GM12878 (cell line): ENCODE measurements at regions not wholly inside any gene's neighbourhood (a gene's known extent, or its start where the extent isn't known, plus 50 kb on each side); places are given as distances from the start of the nearest gene placed in this dataset.

Source experiments
- ATAC-seq: fragments of 200-7000 bp; cut with Tn5 transposase; 3 replicates; pipeline ENCODE4 v1.9.1; 2020; ENCODE audit warnings: mild to moderate bottlenecking, moderate library complexity
- BruUV-seq: library from RNA; stranded (reverse); fragments of 400-500 nt; replicated peaks from 2 replicates; lab custom pipeline; 2021; lab: Mats Ljungman, UMichigan
- CTCF ChIA-PET: fragments of 300-600 bp; sonication (Branson Sonifier 250); formaldehyde crosslinking; extraction: SDS; loops from one replicate; lab custom pipeline; 2021; ENCODE audit warnings: inconsistent platforms; lab: Yijun Ruan, JAX
- POLR2A ChIA-PET: fragments of 350-600 bp; formaldehyde crosslinking; extraction: SDS; loops from one replicate; lab custom pipeline; 2021; ENCODE audit warnings: inconsistent platforms; lab: Charles Lee
- RAD21 ChIA-PET: fragments of 300-600 bp; sonication (Branson Sonifier 250); formaldehyde crosslinking; loops from one replicate; lab custom pipeline; 2023; ENCODE audit warnings: antibody characterized with exemption; ENCODE audit not compliant: unreplicated experiment; lab: Charles Lee
- SMC1A ChIA-PET: fragments of 300-600 bp; sonication (Branson Sonifier 250); formaldehyde crosslinking; loops from one replicate; lab custom pipeline; 2023; ENCODE audit not compliant: unreplicated experiment, uncharacterized antibody; lab: Charles Lee
- DNase-seq: peaks from one replicate; pipeline ENCODE4 v3.0.0-alpha.2; 2011; ENCODE audit warnings: low read depth, low spot score
- FAIRE-seq: peaks from 3 replicates; lab custom pipeline; 2011; peaks lifted over from hg19 to GRCh38; lab: Jason Lieb, UNC
- H2AFZ ChIP-seq: 2 replicates; pipeline ENCODE4 v1.6.0; 2011; ENCODE audit warnings: low read depth, low read length, control low read depth; ENCODE audit not compliant: control insufficient read depth
- H3K27ac ChIP-seq: 2 replicates; pipeline ENCODE4 v1.5.1; 2011; ENCODE audit warnings: control low read depth; ENCODE audit not compliant: control insufficient read depth, insufficient read depth
- H3K27me3 ChIP-seq, 2 experiments: replicated peaks in 1 of 2; 2 replicates each; pipeline versions ENCODE4 v1.6.0 to v1.6.1; 2011; ENCODE audit warnings: low read length in 1 of 2; ENCODE audit not compliant: control insufficient read depth in 2 of 2, insufficient read depth in 2 of 2
- H3K36me3 ChIP-seq, 2 experiments: 2 replicates each; pipeline ENCODE4 v1.5.1; 2011; ENCODE audit warnings: low read length in 1 of 2; ENCODE audit not compliant: control insufficient read depth in 2 of 2, insufficient read depth in 2 of 2
- H3K4me1 ChIP-seq: 2 replicates; pipeline ENCODE4 v1.6.1; 2011; ENCODE audit warnings: mild to moderate bottlenecking, low read length, moderate library complexity, mixed read lengths; ENCODE audit not compliant: control insufficient read depth, insufficient read depth
- H3K4me2 ChIP-seq: 2 replicates; pipeline ENCODE4 v1.6.0; 2011; ENCODE audit warnings: control low read depth; ENCODE audit not compliant: control insufficient read depth, insufficient read depth
- H3K4me3 ChIP-seq: fragments of 200-600 bp; sonication (generic); 2 replicates; pipeline ENCODE4 v1.5.1; 2016
- H3K79me2 ChIP-seq: 2 replicates; pipeline ENCODE4 v1.6.0; 2011; ENCODE audit warnings: low read length; ENCODE audit not compliant: control insufficient read depth, insufficient read depth
- H3K9ac ChIP-seq: 2 replicates; pipeline ENCODE4 v1.8.0; 2011; ENCODE audit warnings: low read length, control low read depth, mixed read lengths; ENCODE audit not compliant: control insufficient read depth, insufficient read depth
- H3K9me3 ChIP-seq: replicated peaks from 3 replicates; pipeline ENCODE4 v1.5.1; 2011; ENCODE audit warnings: mild to moderate bottlenecking, low read length; ENCODE audit not compliant: control insufficient read depth, insufficient read depth
- H4K20me1 ChIP-seq: 2 replicates; pipeline ENCODE4 v1.6.0; 2011; ENCODE audit not compliant: control insufficient read depth, insufficient read depth
- CBX5 ChIP-seq: sonication (generic); IDR thresholded peaks from 2 replicates; pipeline ENCODE4 v1.6.1; 2016; ENCODE audit warnings: low read depth, moderate library complexity, mild to moderate bottlenecking, inconsistent platforms
- DPF2 ChIP-seq: fragments of 450-650 bp; IDR thresholded peaks from 2 replicates; pipeline ENCODE4 v1.6.1; 2017; ENCODE audit warnings: mild to moderate bottlenecking
- EP300 ChIP-seq, 2 experiments: fragments of 150-350 bp in 1 of 2; IDR thresholded peaks; 2 replicates each; pipeline ENCODE4 v1.6.1; 2011 to 2012; ENCODE audit warnings: low read depth in 2 of 2, low read length in 2 of 2, borderline replicate concordance in 1 of 2, improper control_type of control experiment in 1 of 2, inconsistent platforms in 1 of 2; ENCODE audit not compliant: control insufficient read depth in 1 of 2
- HDAC2 ChIP-seq: fragments of 200-600 bp; sonication (generic); IDR thresholded peaks from 2 replicates; pipeline ENCODE4 v1.6.1; 2017
- IKZF2 ChIP-seq, 2 experiments: fragments of 450-650 bp; IDR thresholded peaks; 2 replicates each; pipeline ENCODE4 v1.6.1; 2017; ENCODE audit warnings: mild to moderate bottlenecking in 2 of 2, moderate library complexity in 2 of 2
- JUNB ChIP-seq: IDR thresholded peaks from 2 replicates; pipeline ENCODE4 v1.6.1; 2016; ENCODE audit warnings: antibody characterized with exemption, mild to moderate bottlenecking
- KAT2A ChIP-seq: conservative IDR thresholded peaks from 2 replicates; pipeline ENCODE4 v1.6.1; 2011; ENCODE audit warnings: low read depth, low read length; ENCODE audit not compliant: control insufficient read depth
- MEF2A ChIP-seq: IDR thresholded peaks from 2 replicates; pipeline ENCODE4 v1.6.1; 2011; ENCODE audit warnings: low read depth, mild to moderate bottlenecking, low read length, moderate library complexity; ENCODE audit not compliant: insufficient read depth
- NR2C1 ChIP-seq: fragments of 450-650 bp; IDR thresholded peaks from 2 replicates; pipeline ENCODE4 v1.6.1; 2017; ENCODE audit warnings: antibody characterized with exemption, mild to moderate bottlenecking, moderate library complexity
- NR2C2 ChIP-seq: IDR thresholded peaks from 2 replicates; pipeline ENCODE4 v1.6.1; 2011; ENCODE audit warnings: borderline replicate concordance, low read depth; ENCODE audit not compliant: control insufficient read depth, insufficient read length
- POLR2AphosphoS2 ChIP-seq: IDR thresholded peaks from 2 replicates; pipeline ENCODE4 v1.6.1; 2011; ENCODE audit warnings: low read depth, mild to moderate bottlenecking, low read length, improper control_type of control experiment, moderate library complexity
- RAD21 ChIP-seq: IDR thresholded peaks from 2 replicates; pipeline ENCODE4 v1.6.1; 2011; ENCODE audit warnings: mild to moderate bottlenecking, low read depth, low read length, moderate library complexity; ENCODE audit not compliant: insufficient read depth
- RCOR1 ChIP-seq: conservative IDR thresholded peaks from 2 replicates; pipeline ENCODE4 v1.6.1; 2012; ENCODE audit warnings: low read depth, low read length, improper control_type of control experiment
- SRF ChIP-seq, 2 experiments: IDR thresholded peaks; 2 replicates each; pipeline ENCODE4 v1.6.1; 2011; ENCODE audit warnings: low read depth in 2 of 2, low read length in 2 of 2, mild to moderate bottlenecking in 1 of 2, moderate library complexity in 1 of 2
- SUPT20H ChIP-seq: IDR thresholded peaks from 2 replicates; pipeline ENCODE4 v1.6.1; 2011; ENCODE audit warnings: low read depth, mild to moderate bottlenecking, low read length, moderate library complexity, borderline replicate concordance; ENCODE audit not compliant: control insufficient read depth
- WRNIP1 ChIP-seq: IDR thresholded peaks from 2 replicates; pipeline ENCODE4 v1.6.1; 2011; ENCODE audit warnings: low read depth, low read length, improper control_type of control experiment, borderline replicate concordance
- ZNF384 ChIP-seq: IDR thresholded peaks from 2 replicates; pipeline ENCODE4 v1.6.1; 2012; ENCODE audit warnings: low read depth, mild to moderate bottlenecking, low read length, improper control_type of control experiment, borderline replicate concordance
- whole genome bisulfite sequencing: methylation state at CpG from one replicate; pipeline ENCODE4 v1.1.6; 2016; ENCODE audit warnings: low lambda C conversion rate; ENCODE audit not compliant: insufficient replicate concordance, insufficient coverage; ENCODE audit errors: missing lambda C conversion rate; 5-methylcytosine and 5-hydroxymethylcytosine counted together
- in situ Hi-C: fragments of 300-500 bp; cut with MboI; formaldehyde crosslinking; loops from 9 replicates; pipeline ENCODE4 v1.14.3; 2018; ENCODE audit warnings: mixed read lengths
- intact Hi-C: fragments of 100-400 bp; cut with micrococcal nuclease; formaldehyde crosslinking; loops from one replicate; pipeline ENCODE4 v1.14.2; 2022; ENCODE audit not compliant: unreplicated experiment
- TF ChIP-seq, protein P1 (sequence below): fragments of 450-650 bp; IDR thresholded peaks from 2 replicates; pipeline ENCODE4 v1.6.1; 2018; ENCODE audit warnings: mild to moderate bottlenecking, low read depth, moderate library complexity; ENCODE audit not compliant: partially characterized antibody
- TF ChIP-seq, protein P2 (sequence below): fragments of 450-650 bp; IDR thresholded peaks from 2 replicates; pipeline ENCODE4 v1.6.1; 2017; ENCODE audit warnings: low read depth, mild to moderate bottlenecking, moderate library complexity
- TF ChIP-seq, protein P3 (sequence below): IDR thresholded peaks from 2 replicates; pipeline ENCODE4 v1.6.1; 2011; ENCODE audit warnings: borderline replicate concordance, low read depth, mild to moderate bottlenecking, moderate library complexity, mixed read lengths, low read length; ENCODE audit not compliant: insufficient read depth; ENCODE audit errors: extremely low read length

GRCh38 chr12:33639975-33640374, 200.4 kb upstream of the SYT10 start (continued):
- no peak for TF ChIP-seq SUPT20H
- TF ChIP-seq POLR2AphosphoS2, result no peak
- no peak for TF ChIP-seq KAT2A
- TF ChIP-seq, protein P1, sequence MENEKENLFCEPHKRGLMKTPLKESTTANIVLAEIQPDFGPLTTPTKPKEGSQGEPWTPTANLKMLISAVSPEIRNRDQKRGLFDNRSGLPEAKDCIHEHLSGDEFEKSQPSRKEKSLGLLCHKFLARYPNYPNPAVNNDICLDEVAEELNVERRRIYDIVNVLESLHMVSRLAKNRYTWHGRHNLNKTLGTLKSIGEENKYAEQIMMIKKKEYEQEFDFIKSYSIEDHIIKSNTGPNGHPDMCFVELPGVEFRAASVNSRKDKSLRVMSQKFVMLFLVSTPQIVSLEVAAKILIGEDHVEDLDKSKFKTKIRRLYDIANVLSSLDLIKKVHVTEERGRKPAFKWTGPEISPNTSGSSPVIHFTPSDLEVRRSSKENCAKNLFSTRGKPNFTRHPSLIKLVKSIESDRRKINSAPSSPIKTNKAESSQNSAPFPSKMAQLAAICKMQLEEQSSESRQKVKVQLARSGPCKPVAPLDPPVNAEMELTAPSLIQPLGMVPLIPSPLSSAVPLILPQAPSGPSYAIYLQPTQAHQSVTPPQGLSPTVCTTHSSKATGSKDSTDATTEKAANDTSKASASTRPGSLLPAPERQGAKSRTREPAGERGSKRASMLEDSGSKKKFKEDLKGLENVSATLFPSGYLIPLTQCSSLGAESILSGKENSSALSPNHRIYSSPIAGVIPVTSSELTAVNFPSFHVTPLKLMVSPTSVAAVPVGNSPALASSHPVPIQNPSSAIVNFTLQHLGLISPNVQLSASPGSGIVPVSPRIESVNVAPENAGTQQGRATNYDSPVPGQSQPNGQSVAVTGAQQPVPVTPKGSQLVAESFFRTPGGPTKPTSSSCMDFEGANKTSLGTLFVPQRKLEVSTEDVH, result no peak

DNA sequence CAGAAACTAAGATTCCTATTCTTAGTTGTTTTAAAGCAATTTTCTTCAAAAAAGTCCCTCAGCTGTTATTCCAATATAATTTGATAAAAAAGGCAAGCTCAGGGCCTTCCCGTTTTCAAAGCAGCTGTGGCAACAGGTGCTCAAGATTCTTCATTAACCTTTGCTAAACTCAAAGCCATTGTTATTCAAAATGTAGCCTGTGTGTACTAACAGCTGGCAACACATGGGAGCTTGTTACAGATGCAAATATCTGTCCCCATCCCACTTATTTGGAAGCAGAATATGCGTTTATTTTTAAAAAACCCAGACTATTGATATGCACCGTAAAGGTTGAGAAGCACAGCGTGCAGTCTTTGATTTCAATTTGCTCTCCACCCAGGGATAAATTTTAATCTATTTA, 210.4 kb upstream of the SYT10 start:
- CTCF ChIA-PET, result interaction anchor here (1.1 kb wide), 1 partner anchor 61 kb away, joined by 3 read pairs; no protein-coding TSS in a partner anchor
- Histone ChIP-seq H4K20me1 (no peaks in the 10 kb centered on the region), H3K9me3 (no peaks in the 10 kb centered on the region), H3K4me3 (no peak overlapping the region), H3K4me2 (no peak overlapping the region), H3K4me1 (no peaks in the 10 kb centered on the region), H3K36me3 (no peaks in the 10 kb centered on the region), H3K9ac (no peak overlapping the region), H3K27ac (no peak overlapping the region), H3K79me2 (no peaks in the 10 kb centered on the region), H3K27me3 (no peaks in the 10 kb centered on the region), H2AFZ (no peak overlapping the region)
- ATAC-seq (no peak), FAIRE-seq (no peak), DNase-seq (no peak)
- no TSS peak for BruUV-seq
- intact Hi-C loops (no loop called here), in situ Hi-C loops (no loop called here)
- POLR2A ChIA-PET, result no interaction called here
- RAD21 ChIA-PET, result no interaction called here
- SMC1A ChIA-PET, result no interaction called here
- WGBS, result 20% methylated on average over 4 of the region's 4 CpGs
- TF ChIP-seq, protein P2, sequence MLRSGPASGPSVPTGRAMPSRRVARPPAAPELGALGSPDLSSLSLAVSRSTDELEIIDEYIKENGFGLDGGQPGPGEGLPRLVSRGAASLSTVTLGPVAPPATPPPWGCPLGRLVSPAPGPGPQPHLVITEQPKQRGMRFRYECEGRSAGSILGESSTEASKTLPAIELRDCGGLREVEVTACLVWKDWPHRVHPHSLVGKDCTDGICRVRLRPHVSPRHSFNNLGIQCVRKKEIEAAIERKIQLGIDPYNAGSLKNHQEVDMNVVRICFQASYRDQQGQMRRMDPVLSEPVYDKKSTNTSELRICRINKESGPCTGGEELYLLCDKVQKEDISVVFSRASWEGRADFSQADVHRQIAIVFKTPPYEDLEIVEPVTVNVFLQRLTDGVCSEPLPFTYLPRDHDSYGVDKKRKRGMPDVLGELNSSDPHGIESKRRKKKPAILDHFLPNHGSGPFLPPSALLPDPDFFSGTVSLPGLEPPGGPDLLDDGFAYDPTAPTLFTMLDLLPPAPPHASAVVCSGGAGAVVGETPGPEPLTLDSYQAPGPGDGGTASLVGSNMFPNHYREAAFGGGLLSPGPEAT, result no peak
- TF ChIP-seq HDAC2, result no peak
- no peak for TF ChIP-seq DPF2
- TF ChIP-seq NR2C1, result no peak
- TF ChIP-seq MEF2A, result no peak
- TF ChIP-seq IKZF2 (IDR thresholded peaks at IDR 0.05), result no peak
- TF ChIP-seq RCOR1, result no peak
- no peak for TF ChIP-seq NR2C2
- TF ChIP-seq, protein P3, sequence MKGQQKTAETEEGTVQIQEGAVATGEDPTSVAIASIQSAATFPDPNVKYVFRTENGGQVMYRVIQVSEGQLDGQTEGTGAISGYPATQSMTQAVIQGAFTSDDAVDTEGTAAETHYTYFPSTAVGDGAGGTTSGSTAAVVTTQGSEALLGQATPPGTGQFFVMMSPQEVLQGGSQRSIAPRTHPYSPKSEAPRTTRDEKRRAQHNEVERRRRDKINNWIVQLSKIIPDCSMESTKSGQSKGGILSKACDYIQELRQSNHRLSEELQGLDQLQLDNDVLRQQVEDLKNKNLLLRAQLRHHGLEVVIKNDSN, result no peak
- no peak for TF ChIP-seq EP300 (IDR thresholded peaks at IDR 0.05; ENCODE audit: borderline replicate concordance in 1 of 2, control insufficient read depth in 1 of 2, low read depth in 2 of 2, low read length in 2 of 2)
- TF ChIP-seq WRNIP1, result no peak
- no peak for TF ChIP-seq SRF (IDR thresholded peaks at IDR 0.05; ENCODE audit: low read depth in 2 of 2, low read length in 2 of 2)
- no peak for TF ChIP-seq CBX5
- TF ChIP-seq ZNF384, result no peak
- no peak for TF ChIP-seq RAD21
- no peak for TF ChIP-seq JUNB
